A673 (cell line): ENCODE measurements at regions not wholly inside any gene's neighbourhood (a gene's known extent, or its start where the extent isn't known, plus 50 kb on each side); places are given as distances from the start of the nearest gene placed in this dataset.

Experiments
- BruUV-seq: library from RNA; stranded (reverse); fragments of 400-500 nt; replicated peaks from 2 replicates; lab custom pipeline; 2021; lab: Mats Ljungman, UMichigan
- CTCF ChIA-PET: fragments of 300-600 bp; sonication (Branson Sonifier 250); formaldehyde crosslinking; loops from one replicate; lab custom pipeline; 2022; ENCODE audit warnings: antibody characterized with exemption; lab: Charles Lee
- POLR2A ChIA-PET: fragments of 300-600 bp; sonication (Branson Sonifier 250); formaldehyde crosslinking; loops from one replicate; lab custom pipeline; 2022; ENCODE audit warnings: antibody characterized with exemption; ENCODE audit not compliant: low non-redundant PET; lab: Charles Lee
- DNase-seq: peaks from one replicate; pipeline ENCODE4 v3.0.0-alpha.2; 2015; ENCODE audit warnings: low spot score
- H3K27ac ChIP-seq: fragments of 200-600 bp; sonication (generic); 2 replicates; pipeline ENCODE4 v1.5.1; 2016; ENCODE audit warnings: mixed run types, low read depth, mild to moderate bottlenecking, mixed read lengths, antibody characterized with exemption, low read length; ENCODE audit not compliant: poor library complexity, severe bottlenecking
- H3K27me3 ChIP-seq: fragments of 200-600 bp; sonication (generic); replicated peaks from 2 replicates; pipeline ENCODE4 v1.6.1; 2017; ENCODE audit warnings: mixed run types, low read depth, mild to moderate bottlenecking, mixed read lengths, antibody characterized with exemption, low read length; ENCODE audit not compliant: insufficient read depth, poor library complexity
- H3K36me3 ChIP-seq: fragments of 200-600 bp; sonication (generic); 2 replicates; pipeline ENCODE4 v1.6.1; 2016; ENCODE audit warnings: mixed run types, mild to moderate bottlenecking, mixed read lengths, antibody characterized with exemption, low read length; ENCODE audit not compliant: insufficient read depth, poor library complexity, severe bottlenecking
- H3K4me1 ChIP-seq: fragments of 200-600 bp; sonication (generic); 2 replicates; pipeline ENCODE4 v1.6.1; 2017; ENCODE audit warnings: mixed run types, mild to moderate bottlenecking, mixed read lengths, antibody characterized with exemption, low read length; ENCODE audit not compliant: insufficient read depth, poor library complexity, severe bottlenecking
- H3K4me3 ChIP-seq: fragments of 200-600 bp; sonication (generic); 2 replicates; pipeline ENCODE4 v1.5.1; 2016; ENCODE audit warnings: low read depth, mixed run types, mild to moderate bottlenecking, mixed read lengths, low read length; ENCODE audit not compliant: poor library complexity, severe bottlenecking
- H3K9me3 ChIP-seq: fragments of 200-600 bp; sonication (generic); 2 replicates; pipeline ENCODE4 v1.6.1; 2016; ENCODE audit warnings: mixed run types, low read depth, mild to moderate bottlenecking, mixed read lengths, antibody characterized with exemption, low read length; ENCODE audit not compliant: poor library complexity, severe bottlenecking
- CTCF ChIP-seq: fragments of 300-800, 200-600 bp; sonication (generic); conservative IDR thresholded peaks from 2 replicates; pipeline ENCODE4 v1.5.1; 2017; ENCODE audit warnings: low read depth, mild to moderate bottlenecking, antibody characterized with exemption, low read length, moderate library complexity, mixed read lengths
- EZH2 ChIP-seq: fragments of 200-600 bp; sonication (generic); IDR thresholded peaks from 2 replicates; pipeline ENCODE4 v1.6.1; 2017; ENCODE audit warnings: borderline replicate concordance, low read depth, mild to moderate bottlenecking, mixed read lengths, antibody characterized with exemption, low read length; ENCODE audit not compliant: poor library complexity, severe bottlenecking
- intact Hi-C: fragments of 100-400 bp; cut with micrococcal nuclease; formaldehyde crosslinking; loops from one replicate; pipeline ENCODE4 v1.10.0; 2022; ENCODE audit not compliant: unreplicated experiment

GRCh38 chr2:117123362-117123761, 691.1 kb upstream of the DDX18 start:
- no peaks in the 10 kb centered on the region for H3K4me1 ChIP-seq
- POLR2A ChIA-PET, result no interaction called here
- no peak for DNase-seq
- CTCF ChIA-PET, result no interaction called here
- H3K36me3 ChIP-seq, result no peaks in the 10 kb centered on the region
- no peak overlapping the region for H3K4me3 ChIP-seq
- intact Hi-C loops, result no loop called here
- BruUV-seq, result no TSS peak
- TF ChIP-seq CTCF, result no peak
- no peak for TF ChIP-seq EZH2
- H3K27me3 ChIP-seq, result no peaks in the 10 kb centered on the region
- no peak overlapping the region for H3K27ac ChIP-seq
- H3K9me3 ChIP-seq, result peaks cover 7% of the 10 kb centered on the region

DNA sequence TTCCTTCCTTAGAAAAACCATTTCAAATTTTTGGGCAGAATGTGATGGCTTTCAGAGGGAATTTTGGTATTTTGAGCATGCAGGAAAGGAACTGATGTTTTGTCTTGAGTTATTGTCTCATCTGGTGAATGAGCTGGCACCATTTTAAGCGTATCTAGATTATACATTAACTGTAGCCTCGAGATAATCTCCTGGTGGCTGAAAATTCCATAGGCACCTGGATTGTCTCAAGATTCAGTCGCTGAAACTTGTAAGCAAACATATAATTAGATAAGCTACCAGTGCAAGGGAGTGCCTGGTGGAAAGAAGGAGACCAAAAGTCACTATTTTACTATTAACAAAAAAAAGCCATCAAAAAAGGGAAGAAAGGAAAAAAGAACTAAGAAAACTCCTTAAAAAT, 687.8 kb upstream of the DDX18 start:
- no TSS peak for BruUV-seq
- Histone ChIP-seq H3K36me3 (no peaks in the 10 kb centered on the region), H3K9me3 (peaks cover 10% of the 10 kb centered on the region), H3K27ac (no peak overlapping the region), H3K4me1 (no peaks in the 10 kb centered on the region), H3K4me3 (no peak overlapping the region), H3K27me3 (no peaks in the 10 kb centered on the region)
- ChIA-PET POLR2A (no interaction called here), CTCF (no interaction called here)
- DNase-seq, result no peak
- TF ChIP-seq CTCF (no peak), EZH2 (no peak)
- intact Hi-C loops, result no loop called here

DNA sequence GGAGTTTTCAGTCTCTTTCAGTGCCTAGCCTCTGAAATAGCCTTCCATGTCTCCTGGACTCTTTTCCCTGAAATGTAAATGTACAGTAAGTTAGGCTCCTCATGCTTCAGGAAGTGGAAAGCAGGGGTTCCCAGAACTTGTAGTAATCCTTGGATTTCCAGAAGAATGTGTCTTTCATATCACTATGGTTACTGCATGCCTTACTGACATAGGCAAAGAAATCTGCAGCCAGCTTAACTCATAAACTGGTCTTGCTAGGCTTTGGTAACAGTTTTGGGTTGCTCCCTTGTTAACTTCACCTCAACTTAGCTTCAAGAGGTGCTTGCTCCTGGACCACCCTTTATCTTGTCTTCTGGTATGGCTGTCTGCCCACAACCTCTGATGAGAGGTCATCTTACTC, 686.8 kb upstream of the DDX18 start:
- DNase-seq, result no peak

More for the DNA sequence above, 686.8 kb upstream of the DDX18 start:
- H3K36me3 ChIP-seq, result no peaks in the 10 kb centered on the region
- ChIA-PET CTCF (no interaction called here), POLR2A (no interaction called here)
- BruUV-seq, result no TSS peak
- H3K9me3 ChIP-seq, result peaks cover 3% of the 10 kb centered on the region
- no peak overlapping the region for H3K27ac ChIP-seq
- TF ChIP-seq EZH2, result no peak
- TF ChIP-seq CTCF, result no peak
- no peak overlapping the region for H3K4me3 ChIP-seq
- no peaks in the 10 kb centered on the region for H3K27me3 ChIP-seq
- H3K4me1 ChIP-seq, result no peaks in the 10 kb centered on the region
- intact Hi-C loops, result no loop called here
